ENCODE measurements at regions not wholly inside any gene's neighbourhood (a gene's known extent, or its start where the extent isn't known, plus 50 kb on each side); places are given as distances from the start of the nearest gene placed in this dataset.

- H3K36me3 ChIP-seq = no peaks in the 10 kb centered on the region
- no peak overlapping the region for H3K9ac ChIP-seq
- H3K4me3 Mint-ChIP-seq = no peak overlapping the region
- no peaks in the 10 kb centered on the region for H3F3A ChIP-seq (ENCODE audit: low read depth)
- peak; percentile 50 for DNase-seq (ENCODE audit: low spot score)
- no peak overlapping the region for H3K27ac ChIP-seq
- no peaks in the 10 kb centered on the region for H3K9me3 ChIP-seq (ENCODE audit: low read depth)
- H3K4me1 ChIP-seq = no peaks in the 10 kb centered on the region
- no peaks in the 10 kb centered on the region for H4K20me1 ChIP-seq (ENCODE audit: low read depth)
- H3K27me3 Mint-ChIP-seq (ENCODE audit: insufficient read depth, low read depth) = no peaks in the 10 kb centered on the region
- H2AFZ ChIP-seq (replicated peaks) = no peak overlapping the region
- H3K27ac Mint-ChIP-seq = no peak overlapping the region
- H3K9me3 Mint-ChIP-seq = no peaks in the 10 kb centered on the region
- no peaks in the 10 kb centered on the region for H3K79me2 ChIP-seq (ENCODE audit: low read depth)
- no peaks in the 10 kb centered on the region for H3K27me3 ChIP-seq
- no peak overlapping the region for H3K4me3 ChIP-seq
- no peak for TF ChIP-seq EZH2phosphoT487 (IDR thresholded peaks at IDR 0.05)
- peak; percentile 48 for TF ChIP-seq CTCF (IDR thresholded peaks at IDR 0.05)
- TF ChIP-seq EZH2 (IDR thresholded peaks at IDR 0.05) = no peak
- no peaks in the 10 kb centered on the region for H3K36me3 Mint-ChIP-seq
- H3K4me1 Mint-ChIP-seq = no peaks in the 10 kb centered on the region
- no peak overlapping the region for H3K4me2 ChIP-seq
These were observed 932.3 kb downstream of the FLRT2 start for GRCh38 chr14:86462193-86462753.

- no peak overlapping the region for H2AFZ ChIP-seq (replicated peaks)
- no peaks in the 10 kb centered on the region for H4K20me1 ChIP-seq (ENCODE audit: low read depth)
- no peak for DNase-seq (ENCODE audit: low spot score)
- no peak overlapping the region for H3K4me2 ChIP-seq
- no peaks in the 10 kb centered on the region for H3K4me1 ChIP-seq
- H3K79me2 ChIP-seq (ENCODE audit: low read depth) = no peaks in the 10 kb centered on the region
- H3F3A ChIP-seq (ENCODE audit: low read depth) = no peaks in the 10 kb centered on the region
- Mint-ChIP-seq H3K27me3 (ENCODE audit: insufficient read depth, low read depth) (no peaks in the 10 kb centered on the region), H3K9me3 (no peaks in the 10 kb centered on the region), H3K4me3 (no peak overlapping the region), H3K4me1 (no peaks in the 10 kb centered on the region), H3K27ac (no peak overlapping the region), H3K36me3 (no peaks in the 10 kb centered on the region)
- H3K9me3 ChIP-seq (ENCODE audit: low read depth) = no peaks in the 10 kb centered on the region
- no peaks in the 10 kb centered on the region for H3K36me3 ChIP-seq
- H3K9ac ChIP-seq = no peak overlapping the region
- H3K4me3 ChIP-seq = no peak overlapping the region
- TF ChIP-seq EZH2 (IDR thresholded peaks at IDR 0.05) = no peak
- TF ChIP-seq CTCF (IDR thresholded peaks at IDR 0.05) = no peak
- TF ChIP-seq EZH2phosphoT487 (IDR thresholded peaks at IDR 0.05) = no peak
- H3K27me3 ChIP-seq = no peaks in the 10 kb centered on the region
- H3K27ac ChIP-seq = no peak overlapping the region
These were observed 927.7 kb downstream of the FLRT2 start for GRCh38 chr14:86457481-86458135.

- Histone ChIP-seq H3K4me3 (no peak overlapping the region), H3K4me1 (no peaks in the 10 kb centered on the region), H3K36me3 (no peaks in the 10 kb centered on the region), H2AFZ (replicated peaks) (no peak overlapping the region), H3K9me3 (ENCODE audit: low read depth) (no peaks in the 10 kb centered on the region), H3K79me2 (ENCODE audit: low read depth) (no peaks in the 10 kb centered on the region), H3K27ac (no peak overlapping the region), H3F3A (ENCODE audit: low read depth) (no peaks in the 10 kb centered on the region), H4K20me1 (ENCODE audit: low read depth) (no peaks in the 10 kb centered on the region), H3K9ac (no peak overlapping the region), H3K27me3 (no peaks in the 10 kb centered on the region), H3K4me2 (no peak overlapping the region)
- Mint-ChIP-seq H3K9me3 (no peaks in the 10 kb centered on the region), H3K4me3 (no peak overlapping the region), H3K36me3 (no peaks in the 10 kb centered on the region), H3K27ac (no peak overlapping the region), H3K27me3 (ENCODE audit: insufficient read depth, low read depth) (no peaks in the 10 kb centered on the region), H3K4me1 (no peaks in the 10 kb centered on the region)
- no peak for DNase-seq (ENCODE audit: low spot score)
- TF ChIP-seq EZH2phosphoT487 (IDR thresholded peaks at IDR 0.05) = no peak
- no peak for TF ChIP-seq CTCF (IDR thresholded peaks at IDR 0.05)
- TF ChIP-seq EZH2 (IDR thresholded peaks at IDR 0.05) = no peak
These were observed 920.1 kb downstream of the FLRT2 start for GRCh38 chr14:86450085-86450484.

Measured in neural progenitor cell (in vitro differentiated cells).